NCI-H1436 treated with DMSO at 0.1 percent for 48 hours (cell line): ENCODE measurements at regions not wholly inside any gene's neighbourhood (a gene's known extent, or its start where the extent isn't known, plus 50 kb on each side); places are given as distances from the start of the nearest gene placed in this dataset.

Experiments
- DNase-seq: peaks from one replicate; lab custom pipeline; 2025; lab: John Stamatoyannopoulos, UW

GRCh38 chr12:16136219-16136988 is 141.1 kb downstream of the SLC15A5 start:
- no peak for DNase-seq

- no peak for DNase-seq
These were observed 142.2 kb downstream of the SLC15A5 start for GRCh38 chr12:16135323-16135722.

- DNase-seq, result no peak
These were observed 147.1 kb downstream of the SLC15A5 start for GRCh38 chr12:16130343-16130742.

DNA sequence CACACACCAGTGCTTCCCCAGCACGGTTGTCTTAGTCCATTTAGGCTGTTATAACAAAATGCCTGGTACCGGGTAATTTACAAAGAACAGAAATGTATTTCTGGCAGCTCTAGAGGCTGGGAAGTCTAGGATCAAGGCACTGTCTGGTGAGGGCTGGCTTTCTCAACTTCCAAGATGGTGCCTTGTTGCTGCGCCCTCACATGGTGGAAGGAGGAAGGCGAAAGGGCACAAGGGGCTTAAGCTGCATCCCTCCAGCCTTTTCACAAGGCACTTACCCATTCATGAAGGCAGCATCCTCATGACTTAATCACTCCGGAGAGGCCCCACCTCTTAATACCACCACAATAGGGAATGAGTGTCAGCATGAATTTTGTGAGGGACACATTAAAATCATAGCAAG is 155.5 kb downstream of the SLC15A5 start:
- DNase-seq, result no peak

DNA sequence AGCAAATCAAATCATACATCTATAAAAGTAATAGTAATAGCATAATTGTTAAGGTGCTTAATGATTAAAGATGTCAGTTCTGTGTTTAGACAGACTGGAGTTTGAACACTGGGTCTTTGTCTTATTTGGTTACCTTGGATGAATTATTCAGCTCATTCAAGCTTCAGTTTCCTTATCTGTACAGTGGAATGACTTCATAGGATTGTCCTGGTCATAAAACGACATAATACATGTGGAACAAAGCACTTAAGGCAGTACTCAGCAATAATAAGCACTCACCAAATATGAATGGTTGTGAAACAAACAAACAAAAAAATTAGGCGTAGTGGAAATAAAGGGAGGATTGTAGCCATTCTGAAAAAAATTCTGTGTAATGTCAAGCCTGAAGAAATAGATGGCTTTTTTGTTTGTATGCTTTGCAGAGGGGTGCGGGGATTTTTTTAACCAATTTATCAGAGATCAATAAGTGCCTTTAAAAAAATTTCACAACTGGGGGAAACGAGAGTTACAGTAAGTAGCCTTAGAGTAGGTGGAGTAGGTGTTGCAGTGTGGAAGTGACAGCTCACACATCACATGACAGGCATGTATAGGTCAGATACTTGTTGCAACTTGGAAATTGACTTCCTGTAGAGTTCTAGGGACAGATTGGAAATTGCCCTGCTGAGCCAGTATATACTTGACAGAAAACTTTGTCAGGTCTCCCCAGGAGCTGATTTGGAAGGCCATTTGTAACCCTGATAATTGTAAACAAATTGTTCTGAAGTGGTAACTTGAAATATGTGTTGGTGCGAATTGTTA is 157.7 kb downstream of the SLC15A5 start:
- no peak for DNase-seq

DNA sequence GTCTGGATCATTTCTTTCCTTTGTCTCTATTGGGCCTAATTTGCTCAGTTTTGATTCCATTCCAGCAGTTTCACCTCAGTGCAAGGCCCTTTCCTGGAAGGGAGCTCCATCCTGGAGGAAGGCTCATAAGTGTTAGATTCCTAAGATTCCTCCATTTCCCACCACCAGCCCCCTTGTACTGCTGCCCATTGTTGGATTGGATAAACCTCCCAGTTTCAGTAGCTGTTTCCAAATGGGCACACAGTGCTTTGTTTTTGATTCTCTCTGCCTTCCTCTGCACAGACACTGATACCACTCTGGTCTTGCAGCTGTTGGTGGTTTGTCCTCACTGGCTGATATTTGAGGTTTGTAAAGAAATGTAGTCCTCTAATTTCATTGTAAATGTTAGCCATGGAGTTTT is 158.9 kb downstream of the SLC15A5 start:
- no peak for DNase-seq

GRCh38 chr12:16112612-16113560 is 164.6 kb downstream of the SLC15A5 start:
- peak; percentile 90 for DNase-seq

DNA sequence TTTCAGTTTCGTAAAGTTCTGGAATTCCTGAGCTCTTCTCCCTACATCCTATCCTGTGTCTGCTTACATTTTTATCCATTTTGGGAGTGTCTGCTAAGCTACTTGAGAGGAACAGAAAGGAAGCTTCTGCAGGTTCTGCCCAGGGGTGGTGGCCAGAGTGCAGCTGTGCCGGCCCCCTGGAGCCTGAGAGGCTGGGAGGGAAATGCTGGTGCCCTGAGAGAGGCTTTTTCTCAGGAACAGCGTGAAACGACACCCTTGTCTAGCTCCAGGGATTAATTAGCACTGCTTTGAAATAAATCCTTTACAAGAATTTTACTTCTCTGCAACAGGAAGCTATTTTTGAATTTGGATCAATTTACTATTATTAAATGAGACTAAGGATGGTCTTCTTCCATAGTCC is 165.4 kb downstream of the SLC15A5 start:
- DNase-seq, result no peak

DNA sequence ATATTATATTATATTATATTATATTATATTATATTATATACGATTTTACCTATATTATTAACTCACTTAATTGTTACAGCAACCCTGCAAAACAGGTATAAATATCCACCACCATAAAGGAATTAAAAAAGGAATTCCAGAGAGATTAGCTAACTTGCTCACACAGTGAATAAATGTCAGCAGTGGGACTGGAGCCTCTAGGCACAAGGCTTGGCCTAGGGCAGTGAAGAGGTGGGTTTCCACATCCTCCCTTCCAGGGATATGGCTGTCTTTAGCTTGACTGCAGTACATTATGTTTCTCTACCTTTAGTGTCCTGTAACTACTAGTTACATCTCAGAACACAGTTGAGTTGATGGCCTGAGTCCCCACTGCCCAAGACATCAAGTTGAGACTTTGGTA is 166.9 kb downstream of the SLC15A5 start:
- DNase-seq, result no peak

- no peak for DNase-seq
These were observed 173.6 kb downstream of the SLC15A5 start for GRCh38 chr12:16103851-16104250.

- DNase-seq, result no peak
These were observed 177.3 kb downstream of the SLC15A5 start for GRCh38 chr12:16100206-16100605.

DNA sequence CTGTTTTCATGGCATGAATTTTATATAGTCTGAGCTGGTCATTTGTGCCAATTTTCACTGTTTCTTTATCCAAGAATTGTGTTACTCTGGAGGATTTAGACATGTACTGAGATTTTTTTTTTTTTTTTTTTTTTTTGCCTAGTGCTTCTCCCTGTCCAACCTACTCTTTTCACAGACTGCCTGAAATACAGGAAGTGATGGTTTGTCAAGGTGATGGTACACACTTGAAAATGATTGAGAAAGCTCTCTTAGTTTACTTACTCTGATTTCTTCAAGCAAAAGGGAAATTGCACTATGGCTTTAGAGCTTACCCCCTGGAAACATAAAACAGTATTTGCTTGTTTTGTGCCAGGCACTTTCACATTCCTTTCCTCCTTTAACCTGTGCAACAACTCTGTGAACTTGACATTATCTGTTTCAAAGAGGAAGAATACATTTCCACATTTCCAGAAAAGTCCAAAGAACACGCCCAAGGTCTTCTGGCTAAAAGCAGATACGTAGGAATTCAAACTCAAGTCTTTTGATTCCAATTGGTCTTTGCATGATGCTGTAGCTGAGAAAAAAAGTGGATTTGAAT is 181.1 kb downstream of the SLC15A5 start:
- no peak for DNase-seq

- no peak for DNase-seq
These were observed 181.9 kb downstream of the SLC15A5 start for GRCh38 chr12:16095531-16096110.

GRCh38 chr12:16094437-16094836 is 183.0 kb downstream of the SLC15A5 start:
- no peak for DNase-seq

DNA sequence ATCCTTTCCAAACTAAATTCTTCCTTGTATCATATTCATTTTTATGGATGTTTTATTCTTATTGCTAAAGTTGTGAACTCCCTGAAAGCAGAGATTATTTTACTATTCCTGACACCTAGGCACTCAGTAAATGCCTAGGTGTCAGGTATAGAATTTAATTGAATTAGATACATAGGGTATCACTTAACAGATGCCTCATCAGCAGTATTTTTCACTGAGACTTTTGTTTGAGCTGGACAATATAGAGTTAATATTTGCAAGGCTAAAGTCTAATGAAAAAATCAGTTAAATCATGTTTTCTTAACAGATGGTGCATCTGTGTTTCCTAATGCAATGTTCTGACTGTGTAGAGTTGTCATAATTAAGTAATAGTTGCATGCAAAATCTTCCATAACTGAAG is 182.7 kb downstream of the DERA start:
- DNase-seq, result no peak

- no peak for DNase-seq
These were observed 179.8 kb downstream of the DERA start for GRCh38 chr12:16090974-16091373.

DNA sequence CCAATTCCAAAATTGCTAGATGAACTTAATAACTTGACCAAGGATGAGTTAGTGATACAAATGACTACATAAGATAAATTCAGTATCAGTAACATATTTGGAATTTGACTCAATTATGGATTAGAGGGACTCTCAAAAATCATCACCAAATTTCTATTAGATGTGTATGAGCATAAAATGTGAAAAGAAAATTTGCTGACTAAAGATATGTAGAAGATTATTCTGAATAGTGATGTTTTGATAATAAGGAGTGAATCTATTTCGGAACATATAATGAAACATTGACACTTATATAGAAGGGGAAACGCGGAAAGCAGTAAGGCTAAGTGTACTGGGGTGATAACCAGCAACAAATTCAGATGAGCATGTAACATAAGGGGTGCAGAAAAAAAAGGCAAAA is 177.3 kb downstream of the DERA start:
- DNase-seq, result no peak
